ENCODE measurements at regions not wholly inside any gene's neighbourhood (a gene's known extent, or its start where the extent isn't known, plus 50 kb on each side); places are given as distances from the start of the nearest gene placed in this dataset.
A peak's percentile ranks its signal among the peaks of the same experiment; 100 is the strongest.

DNA sequence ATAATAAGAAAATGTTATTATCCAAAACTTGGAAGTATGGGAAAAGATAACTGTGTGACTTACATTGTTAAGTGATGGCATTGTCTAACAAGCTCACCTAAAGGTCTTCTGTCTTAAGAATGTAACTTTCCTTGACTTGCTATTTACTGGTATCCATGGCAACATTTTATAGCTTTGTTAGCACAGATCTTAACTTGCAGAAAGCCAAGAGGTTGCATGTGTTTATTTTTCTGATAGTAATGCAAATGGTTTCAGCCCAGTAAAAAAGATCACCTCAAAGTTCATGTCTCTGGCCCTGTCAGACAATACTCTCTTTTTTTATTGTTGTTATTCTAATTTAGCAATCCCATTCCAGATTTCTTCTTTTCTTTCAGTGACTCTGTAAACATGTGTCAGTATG lies 425.3 kb downstream of the SPRY1 start:
- no peak for DNase-seq

DNA sequence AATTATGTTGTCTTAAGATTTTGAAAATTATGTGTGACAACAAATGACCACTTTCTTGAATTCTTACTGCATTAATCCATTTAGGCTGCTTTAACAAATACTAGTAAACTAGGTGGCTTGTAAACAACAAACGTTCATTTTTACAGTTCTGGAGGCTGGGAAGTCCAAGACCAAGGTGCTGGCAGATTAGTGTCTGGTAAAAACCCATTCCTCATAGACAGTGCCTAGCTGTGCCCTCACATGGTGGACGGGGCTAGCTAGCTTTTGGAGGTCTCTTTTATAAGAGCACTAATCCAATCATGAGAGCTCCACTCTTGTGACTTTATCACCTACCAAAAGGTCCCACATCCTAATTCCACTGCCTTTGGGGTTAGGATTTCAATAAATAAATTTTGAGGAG lies 425.8 kb downstream of the SPRY1 start:
- DNase-seq, result no peak

DNA sequence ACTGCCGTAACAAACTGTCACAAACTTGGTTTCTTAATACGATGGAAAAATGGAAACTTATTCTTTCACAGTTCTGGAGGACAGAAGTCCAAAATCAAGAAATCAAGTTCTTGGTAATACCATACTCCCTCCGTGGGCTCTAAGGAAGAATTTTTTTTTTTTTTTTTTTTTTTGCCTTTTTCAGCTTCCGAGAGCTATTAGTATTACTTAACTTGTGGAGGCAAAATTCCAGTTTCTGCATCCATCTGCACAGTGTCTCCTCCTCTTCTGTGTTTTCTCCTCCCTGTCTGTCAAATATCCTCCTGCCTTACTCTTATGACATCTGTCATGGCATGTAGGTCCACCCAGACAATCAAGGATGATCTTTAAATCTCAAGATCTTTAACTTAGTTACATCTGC lies 426.6 kb downstream of the SPRY1 start:
- no peak for DNase-seq

DNA sequence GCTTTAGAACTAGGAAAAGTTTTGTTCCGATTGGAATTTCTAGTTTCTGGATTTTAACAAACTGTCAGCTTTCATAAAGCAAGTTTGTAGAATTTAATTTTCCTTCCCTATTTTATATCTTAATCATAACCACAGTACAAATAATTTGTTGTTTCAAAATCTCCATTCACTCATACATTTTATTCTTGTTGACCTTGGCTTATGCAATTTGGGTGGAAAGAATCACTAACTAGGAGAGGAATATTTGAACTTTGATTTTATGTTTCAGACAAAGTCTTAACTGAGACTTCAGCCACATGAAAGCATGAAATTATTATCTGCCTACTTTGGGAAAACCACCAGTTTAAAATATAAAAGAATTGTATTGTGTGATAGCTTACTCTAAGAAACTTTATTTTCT lies 427.9 kb downstream of the SPRY1 start:
- DNase-seq, result no peak

DNA sequence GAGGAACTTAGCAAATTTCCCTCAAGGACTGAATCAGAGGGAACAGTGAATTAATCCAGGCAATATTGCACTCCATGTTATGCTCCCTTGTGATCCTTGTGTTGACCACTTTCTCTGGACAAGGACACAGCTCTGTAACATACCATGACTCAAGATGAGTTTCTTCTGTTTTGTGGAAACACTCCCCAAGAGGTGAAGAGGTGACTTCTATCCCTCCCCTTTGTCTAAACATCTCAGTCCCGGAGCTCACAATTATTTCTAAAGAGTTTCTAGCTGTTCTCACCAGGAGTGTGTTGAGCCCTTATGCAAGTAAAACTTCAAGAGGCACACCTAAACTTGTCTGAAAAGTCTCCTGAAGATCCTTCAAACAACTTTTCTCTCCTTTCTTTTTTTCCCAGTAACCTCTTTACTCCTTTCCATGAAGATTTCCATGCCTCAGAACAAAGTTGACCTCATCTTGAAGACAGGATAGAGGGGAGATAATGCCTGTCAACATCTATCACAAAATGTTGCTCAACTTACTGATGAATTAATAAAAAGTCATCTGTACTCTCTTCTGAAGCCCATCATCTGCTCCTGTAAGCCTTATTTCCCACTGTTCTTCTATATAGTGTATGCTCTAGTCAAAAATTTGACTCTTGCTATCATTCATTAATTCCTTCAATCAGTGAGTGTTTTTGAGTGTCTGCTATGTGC lies 429.1 kb downstream of the SPRY1 start:
- no peak for DNase-seq

DNA sequence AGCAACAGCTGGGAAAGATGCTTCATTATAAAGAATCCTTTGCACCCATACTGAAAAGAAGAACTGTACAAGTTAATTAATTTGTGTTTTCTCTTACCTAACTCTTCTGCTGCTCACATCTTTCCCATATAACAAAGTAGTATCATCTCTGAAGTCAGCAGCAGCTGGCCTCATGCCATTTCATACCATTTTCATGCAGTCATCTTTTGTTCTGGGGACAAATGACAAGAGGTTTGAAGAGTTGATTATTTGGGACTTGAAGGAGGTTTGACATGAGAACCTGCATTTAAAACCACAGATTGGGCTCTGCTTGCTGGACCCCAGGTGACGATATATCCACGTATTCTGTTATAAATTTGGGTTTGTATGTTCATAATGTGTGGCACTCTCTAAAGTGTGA lies 430.3 kb downstream of the SPRY1 start:
- no peak for DNase-seq

DNA sequence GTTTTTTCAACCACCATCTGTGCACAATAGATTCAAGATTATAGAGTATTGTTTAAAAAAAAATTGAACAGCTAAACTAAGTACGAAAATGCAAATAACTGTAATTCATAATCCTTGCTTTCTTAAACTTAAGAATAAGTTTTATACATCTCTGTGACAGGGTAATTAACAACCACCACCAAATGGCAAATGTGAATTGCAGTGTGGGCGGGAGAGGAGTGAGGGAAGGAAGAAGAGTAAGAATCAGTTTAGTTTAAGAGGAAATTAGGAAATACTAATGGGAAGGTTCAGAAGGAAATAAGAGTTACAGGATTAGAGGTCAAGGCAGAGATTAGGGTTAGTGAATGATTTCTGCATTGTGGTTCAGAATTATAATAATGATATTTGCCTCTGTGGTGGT lies 430.9 kb downstream of the SPRY1 start:
- DNase-seq, result no peak

DNA sequence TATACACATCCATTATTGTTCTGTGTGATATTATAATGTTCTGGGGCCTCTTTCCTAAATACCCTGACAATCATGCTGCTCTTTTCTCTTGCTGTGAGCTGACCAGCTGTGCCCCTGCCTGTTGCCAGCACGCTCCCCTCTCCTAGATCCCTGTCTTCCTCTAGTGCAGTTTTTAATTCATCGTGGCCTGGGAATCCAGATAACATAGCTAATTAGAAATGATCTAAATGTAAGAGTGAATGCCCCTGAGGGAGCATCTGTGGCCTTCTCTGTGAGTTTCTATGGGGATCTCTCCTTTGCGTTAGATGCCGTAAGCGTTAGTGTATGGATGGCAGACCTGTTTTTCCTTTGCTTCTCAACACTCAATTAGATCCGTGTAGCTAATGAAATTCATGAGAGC lies 434.3 kb downstream of the SPRY1 start:
- DNase-seq, result peak; percentile 79

DNA sequence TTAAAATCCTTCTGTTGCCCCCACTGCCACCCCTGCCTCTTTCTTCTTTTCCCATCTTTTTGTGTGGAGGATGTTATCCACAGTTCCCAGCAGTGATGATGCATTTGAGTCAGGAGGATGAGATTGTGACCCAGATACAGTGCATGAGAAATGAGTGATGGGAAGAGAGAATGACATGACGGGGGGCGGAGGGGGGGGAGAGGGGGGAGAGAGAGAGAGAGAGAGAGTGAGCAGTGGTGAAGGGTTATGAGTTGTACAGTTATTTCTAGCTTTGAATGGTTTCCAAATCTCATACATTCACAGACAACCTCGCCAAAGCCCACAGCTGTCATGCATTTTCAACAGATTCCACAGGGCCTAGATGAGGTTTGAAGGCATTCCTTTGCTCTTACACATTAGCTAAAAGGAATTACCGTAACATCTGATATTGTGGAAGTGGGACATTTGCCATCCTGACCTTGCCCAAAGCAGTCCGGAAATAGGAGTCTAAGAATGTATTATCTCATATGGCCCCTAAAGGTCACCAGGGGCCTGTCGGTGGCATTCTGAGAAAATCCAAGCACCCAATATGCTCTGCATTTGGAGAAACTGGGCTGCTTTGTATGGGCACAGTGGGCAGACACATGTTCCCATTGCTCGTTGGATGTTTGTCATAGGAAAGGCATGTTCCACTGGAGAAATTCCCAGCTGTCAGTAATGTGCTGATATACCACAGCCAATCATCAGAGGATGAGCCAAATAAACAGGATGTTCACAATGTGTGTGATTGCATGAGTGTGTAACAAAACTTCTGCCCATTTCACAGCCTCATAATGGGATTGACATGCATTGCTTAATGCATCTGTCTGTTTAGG lies 435.8 kb downstream of the SPRY1 start:
- peak; percentile 91 for DNase-seq

DNA sequence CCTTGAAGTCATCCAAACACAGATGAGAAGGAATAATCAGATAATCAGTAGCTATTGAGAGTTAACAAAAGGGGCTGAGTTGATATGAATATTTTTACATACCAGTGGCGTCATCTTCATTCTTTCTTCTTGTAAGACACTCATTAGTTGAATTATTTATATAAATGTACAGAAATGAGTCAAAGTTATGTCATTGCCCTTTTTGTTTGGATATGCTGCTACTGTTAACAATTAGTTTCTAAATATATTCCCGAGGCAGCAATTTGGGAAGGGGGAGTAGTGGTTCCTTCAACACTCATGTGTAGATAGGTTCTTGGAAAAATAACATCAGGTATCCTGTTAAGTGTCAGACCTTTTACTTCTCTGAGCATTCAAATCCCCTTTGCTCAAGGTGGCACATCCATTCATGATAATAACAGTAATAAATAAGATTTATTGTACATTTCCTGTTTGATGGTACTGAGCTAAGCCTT lies 436.6 kb downstream of the SPRY1 start:
- no peak for DNase-seq

DNA sequence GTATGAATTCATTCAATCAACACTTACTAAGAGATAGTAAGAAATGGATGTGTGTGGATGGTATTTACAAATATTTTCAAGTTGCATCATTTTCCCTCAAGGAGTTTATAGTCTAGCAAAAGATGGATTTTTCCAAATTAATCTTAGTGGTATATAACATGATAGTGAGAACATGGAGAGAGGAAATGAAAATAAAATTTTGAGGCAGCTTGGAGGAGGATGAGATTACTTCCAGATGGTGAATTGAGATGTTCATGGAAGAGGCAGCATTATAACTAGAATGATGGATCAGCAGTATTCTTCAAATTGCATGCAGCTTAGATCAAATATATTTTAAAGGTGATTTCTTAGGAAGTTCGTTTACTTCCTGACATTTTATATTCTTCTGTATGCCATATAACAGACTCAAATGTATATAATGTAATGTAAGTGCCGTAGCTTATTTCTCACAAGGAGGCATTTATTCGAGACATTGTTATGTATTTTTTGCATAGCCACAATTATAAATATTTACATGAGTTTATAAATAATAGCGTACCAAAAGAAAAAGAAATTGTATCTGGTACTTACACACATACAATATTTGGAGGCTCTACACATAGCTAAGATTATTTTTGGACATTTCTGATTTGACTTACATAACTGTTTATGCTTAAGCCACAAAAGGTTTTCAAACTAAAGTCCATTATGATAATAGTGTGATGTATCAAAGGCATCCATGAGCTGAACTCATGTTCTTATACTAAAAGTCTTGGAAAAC lies 439.4 kb downstream of the SPRY1 start:
- DNase-seq, result no peak

DNA sequence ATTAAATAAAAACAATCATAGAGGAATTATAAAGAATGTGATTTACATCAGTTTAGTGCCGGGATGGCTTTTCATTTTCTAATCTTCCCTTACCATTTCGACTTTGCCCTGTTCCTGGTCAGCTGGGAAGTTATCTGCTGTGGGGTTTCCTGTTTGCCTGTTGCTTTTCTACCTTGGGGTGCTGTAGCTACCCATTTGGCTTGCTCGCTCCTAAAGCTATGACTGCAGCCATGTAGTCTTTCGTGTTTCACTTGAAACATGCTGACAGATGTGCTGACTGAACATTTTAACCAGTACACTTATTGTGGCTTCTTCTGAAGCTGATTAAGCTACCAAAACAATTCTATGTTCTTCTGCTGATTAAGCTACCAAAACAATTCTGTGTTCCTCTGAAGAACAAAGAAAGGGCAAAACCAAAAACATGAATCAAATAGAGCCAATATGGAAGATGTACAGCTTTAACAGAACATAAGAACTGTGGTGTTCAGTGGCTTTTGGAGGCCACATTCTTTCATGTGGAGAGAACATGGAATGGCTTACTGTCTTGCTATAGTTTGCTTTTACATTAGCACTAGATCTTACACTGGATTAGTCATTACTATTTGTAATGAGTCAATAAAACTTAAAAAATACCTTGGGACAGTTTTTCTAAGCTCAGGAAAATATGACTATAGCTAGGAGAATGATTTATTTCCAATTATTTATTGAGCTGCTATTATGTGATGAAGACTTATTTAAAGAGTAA lies 440.4 kb downstream of the SPRY1 start:
- DNase-seq, result no peak

DNA sequence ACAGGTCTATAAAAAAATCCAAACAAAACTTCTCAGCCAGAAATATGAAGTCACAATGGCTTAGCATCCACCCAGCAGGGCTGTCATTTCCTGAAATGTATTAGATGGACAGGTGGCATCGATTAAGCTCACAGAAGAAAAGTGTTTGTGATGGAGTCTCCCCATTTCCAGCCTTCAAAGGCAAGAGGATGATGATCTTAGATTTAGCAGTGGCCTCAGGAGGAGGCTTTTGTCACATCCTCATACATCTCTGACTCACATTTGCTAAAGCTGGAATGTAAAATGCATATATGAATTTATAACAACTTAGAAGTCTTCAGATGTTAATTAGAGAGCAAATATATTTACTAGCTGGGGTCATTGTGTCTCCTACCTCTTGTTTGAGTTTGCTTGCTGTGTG lies 441.9 kb downstream of the SPRY1 start:
- DNase-seq, result peak; percentile 75

DNA sequence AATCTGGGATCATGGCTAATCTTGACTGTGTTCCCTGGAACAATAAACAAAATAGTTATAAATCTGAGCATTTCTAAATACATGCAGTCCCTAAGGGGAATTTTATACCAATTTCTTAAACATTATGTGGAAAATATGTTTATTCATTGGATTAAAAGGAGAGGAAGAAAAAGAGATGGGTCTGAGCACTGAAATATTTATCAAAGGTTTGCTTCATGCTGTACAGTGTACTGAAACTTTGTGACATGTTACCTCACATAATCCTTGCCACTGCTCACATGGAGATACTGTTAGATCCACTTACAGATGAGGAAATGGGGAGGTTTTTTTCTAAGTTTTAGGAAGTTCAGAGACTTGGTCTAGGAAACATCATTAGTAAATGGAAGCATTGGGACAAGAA lies 443.6 kb downstream of the SPRY1 start:
- no peak for DNase-seq

DNA sequence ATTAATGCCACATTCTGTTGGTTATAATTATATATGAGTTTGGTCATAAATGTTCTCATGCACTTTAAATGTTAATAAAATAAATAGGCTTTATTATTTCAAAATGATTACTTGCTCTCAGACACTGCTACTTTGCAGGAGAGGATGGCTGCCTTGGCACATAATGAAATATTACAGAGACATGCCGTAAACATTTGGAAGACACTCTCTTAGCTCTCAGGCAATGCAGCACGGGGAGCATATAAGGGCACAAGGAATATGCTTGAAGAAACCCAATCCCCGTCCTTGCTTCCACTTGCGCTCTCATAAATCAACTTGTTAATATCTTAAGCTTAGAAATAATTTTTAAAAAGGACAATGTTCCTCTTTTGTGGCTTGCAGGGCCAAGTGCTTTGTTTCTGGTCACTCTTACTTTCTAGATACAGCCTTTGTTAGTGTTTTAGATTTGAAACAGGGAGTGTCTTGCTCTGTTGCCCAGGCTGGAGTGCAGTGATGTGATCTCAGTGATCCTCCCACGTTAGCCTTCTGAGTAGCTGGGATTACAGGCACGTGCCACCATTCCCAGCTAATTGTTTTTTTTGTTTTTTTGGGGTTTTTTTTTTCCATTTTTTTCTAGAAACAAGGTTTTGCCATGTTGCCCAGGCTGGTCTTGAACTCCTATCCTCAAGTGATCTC lies 445.0 kb downstream of the SPRY1 start:
- DNase-seq, result no peak

DNA sequence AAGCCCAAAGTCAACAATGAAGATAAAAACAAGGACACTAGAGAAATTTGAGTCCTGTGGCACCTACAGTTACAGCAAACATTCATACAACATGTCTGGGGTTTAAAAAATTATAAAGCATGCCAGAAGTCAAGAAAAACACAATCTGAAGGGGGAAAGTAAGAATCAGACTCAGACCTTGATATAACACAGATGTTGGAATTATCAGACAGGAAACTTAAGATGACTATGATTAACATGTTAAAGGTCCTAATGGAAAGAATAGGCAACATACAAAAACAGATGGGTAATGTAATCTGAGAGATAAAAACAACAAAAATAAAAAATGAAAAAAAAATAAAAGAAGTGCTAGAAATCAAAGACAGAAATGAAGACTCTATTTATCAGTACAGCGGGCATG lies 446.5 kb downstream of the SPRY1 start:
- DNase-seq, result no peak

DNA sequence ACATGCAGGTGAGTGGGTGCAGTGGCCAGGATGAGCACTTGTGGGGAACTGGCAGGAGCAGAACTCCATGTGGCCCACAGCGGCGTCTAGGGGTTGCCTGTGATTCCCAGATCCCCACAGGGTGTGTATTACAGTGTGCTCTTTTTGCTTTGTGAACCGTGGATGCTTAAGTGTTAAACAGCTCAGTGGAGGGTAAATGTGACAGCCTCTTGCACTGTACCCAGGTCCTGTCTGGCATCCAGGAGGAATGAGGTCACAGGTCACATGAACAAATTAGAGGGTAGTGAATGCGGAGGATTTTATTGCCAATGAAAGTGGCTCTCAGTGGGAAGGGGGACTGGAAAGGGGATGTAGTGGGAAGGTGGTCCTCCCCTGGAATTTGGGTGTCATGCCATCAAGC lies 447.8 kb downstream of the SPRY1 start:
- no peak for DNase-seq

DNA sequence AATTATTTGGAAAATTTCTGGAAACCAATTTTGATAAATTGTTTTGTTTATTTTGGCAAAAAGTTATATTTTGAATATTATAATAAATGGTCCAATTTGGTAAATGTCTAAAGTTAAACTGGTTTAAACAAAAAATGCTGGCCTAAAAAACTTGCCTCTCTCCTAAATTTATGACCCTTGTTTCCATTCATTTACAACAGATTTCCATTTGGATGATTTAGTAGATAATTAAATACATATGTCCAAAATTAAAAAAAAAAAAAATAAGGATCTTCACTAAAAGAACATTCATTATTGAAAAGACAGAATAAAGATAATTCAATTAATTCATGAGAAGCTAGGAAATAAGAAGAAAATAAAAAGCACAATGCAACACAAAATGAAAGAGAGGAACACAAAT lies 449.5 kb downstream of the SPRY1 start:
- no peak for DNase-seq

DNA sequence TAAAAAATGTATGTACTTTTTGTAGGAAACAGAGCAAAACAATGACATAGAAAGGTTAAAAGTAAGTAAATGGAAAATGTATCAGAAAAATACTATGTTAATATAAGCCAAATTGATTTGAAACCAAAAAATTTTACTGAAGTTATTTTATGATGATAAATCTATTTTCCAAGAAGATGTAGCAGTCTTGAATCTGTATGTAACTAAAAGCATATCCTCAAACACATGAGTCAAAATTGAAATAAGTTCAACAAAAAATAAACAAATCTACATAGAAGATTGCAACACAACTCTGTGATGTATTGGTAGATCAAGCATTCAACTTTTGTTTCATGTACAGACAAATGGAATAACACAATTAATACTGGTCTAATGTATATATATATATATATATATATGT lies 450.0 kb downstream of the SPRY1 start:
- no peak for DNase-seq

DNA sequence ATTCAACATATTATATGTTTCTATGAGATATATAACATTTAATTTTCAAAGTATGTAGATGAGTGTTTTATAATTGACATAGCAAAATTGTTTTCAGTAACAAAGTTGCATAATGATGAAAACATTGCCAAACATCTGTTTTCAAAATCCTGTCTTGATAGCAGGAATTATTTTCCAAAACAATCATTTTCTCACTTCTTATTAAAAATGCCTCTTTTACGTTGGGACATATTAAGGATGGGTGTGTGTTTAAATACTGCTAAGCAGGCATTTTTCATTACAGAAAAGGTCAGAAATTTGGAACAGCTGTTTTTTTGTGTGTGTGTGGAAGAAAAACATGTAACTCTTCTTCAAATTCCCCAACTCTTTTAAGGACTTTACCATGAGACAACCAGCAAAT lies 452.0 kb downstream of the SPRY1 start:
- no peak for DNase-seq

DNA sequence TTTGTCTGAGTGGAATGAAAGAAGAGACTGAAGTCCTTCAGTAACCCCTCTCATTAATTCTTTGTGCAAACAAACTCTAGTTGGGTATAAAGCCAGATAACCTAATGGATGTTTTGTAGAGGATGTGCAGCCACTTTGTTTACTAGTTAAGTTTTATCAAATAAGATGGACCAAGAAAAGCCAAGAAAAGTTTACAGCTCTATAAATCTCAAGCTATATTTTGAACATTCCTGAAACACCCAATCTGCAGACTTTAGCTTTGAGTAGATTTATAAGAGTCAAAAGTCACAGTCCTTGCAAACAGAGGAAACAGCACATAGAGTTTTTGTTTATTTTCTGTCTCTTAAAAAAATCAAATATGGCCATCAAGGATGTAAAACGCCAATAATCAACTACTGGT lies 452.9 kb downstream of the SPRY1 start:
- no peak for DNase-seq

DNA sequence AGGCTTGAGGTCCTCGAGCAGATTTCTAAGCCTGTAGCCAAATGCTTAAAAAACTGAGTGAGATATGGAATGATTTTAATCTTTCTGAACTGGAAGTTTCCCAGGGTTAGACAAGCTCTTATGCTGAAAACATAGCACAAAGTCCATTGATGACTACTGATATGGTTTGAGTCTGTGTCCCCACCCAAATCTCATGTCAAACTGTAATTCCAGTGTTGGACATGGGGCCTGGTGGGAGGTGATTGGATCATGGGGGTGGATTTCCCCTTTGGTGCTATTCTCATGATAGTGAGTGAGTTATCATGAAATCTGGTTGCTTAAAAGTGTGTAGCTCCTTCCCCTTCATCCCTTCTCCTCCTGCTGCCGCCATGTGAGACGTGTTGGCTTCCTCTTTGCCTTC lies 454.9 kb downstream of the SPRY1 start:
- no peak for DNase-seq
